RWPE1 (cell line): ENCODE measurements at regions not wholly inside any gene's neighbourhood (a gene's known extent, or its start where the extent isn't known, plus 50 kb on each side); places are given as distances from the start of the nearest gene placed in this dataset.

Experiments used
- CTCF ChIA-PET: fragments of 350-600 bp; sonication (Branson Sonifier 250); formaldehyde crosslinking; extraction: SDS; loops from one replicate; lab custom pipeline; 2021; lab: Yijun Ruan, JAX
- POLR2A ChIA-PET: fragments of 400-600 bp; formaldehyde crosslinking; extraction: SDS; loops from one replicate; lab custom pipeline; 2020; ENCODE audit warnings: antibody characterized with exemption; ENCODE audit not compliant: low non-redundant PET; lab: Yijun Ruan, JAX
- DNase-seq: peaks from one replicate; pipeline ENCODE4 v3.0.0; 2012; ENCODE audit warnings: low spot score
- H3K27ac ChIP-seq: fragments of 450-650 bp; 2 replicates; pipeline ENCODE4 v1.5.1; 2017
- CTCF ChIP-seq: fragments of 450-650 bp; conservative IDR thresholded peaks from 2 replicates; pipeline ENCODE4 v1.5.1; 2017; ENCODE audit warnings: low read depth, mild to moderate bottlenecking

GRCh38 chr22:49613511-49614270 is 214.0 kb downstream of the BRD1 start:
- POLR2A ChIA-PET, result no interaction called here
- no peak for DNase-seq
- CTCF ChIA-PET, result no interaction called here
- H3K27ac ChIP-seq, result no peak overlapping the region
- no peak for TF ChIP-seq CTCF

GRCh38 chr22:49613108-49613507 is 214.6 kb downstream of the BRD1 start:
- CTCF ChIA-PET, result no interaction called here
- POLR2A ChIA-PET, result no interaction called here
- H3K27ac ChIP-seq, result no peak overlapping the region
- TF ChIP-seq CTCF, result no peak
- DNase-seq, result no peak

GRCh38 chr22:49609207-49609876 is 218.3 kb downstream of the BRD1 start:
- DNase-seq, result no peak
- POLR2A ChIA-PET, result no interaction called here
- TF ChIP-seq CTCF, result no peak
- no peak overlapping the region for H3K27ac ChIP-seq
- CTCF ChIA-PET, result no interaction called here

GRCh38 chr22:49608660-49609059 is 219.0 kb downstream of the BRD1 start:
- POLR2A ChIA-PET, result no interaction called here
- CTCF ChIA-PET, result no interaction called here
- no peak for DNase-seq
- no peak overlapping the region for H3K27ac ChIP-seq
- no peak for TF ChIP-seq CTCF

- ChIA-PET CTCF (no interaction called here), POLR2A (no interaction called here)
- no peak for TF ChIP-seq CTCF
- H3K27ac ChIP-seq, result no peak overlapping the region
- no peak for DNase-seq
Measured at GRCh38 chr22:49608228-49608627, 219.4 kb downstream of the BRD1 start.

DNA sequence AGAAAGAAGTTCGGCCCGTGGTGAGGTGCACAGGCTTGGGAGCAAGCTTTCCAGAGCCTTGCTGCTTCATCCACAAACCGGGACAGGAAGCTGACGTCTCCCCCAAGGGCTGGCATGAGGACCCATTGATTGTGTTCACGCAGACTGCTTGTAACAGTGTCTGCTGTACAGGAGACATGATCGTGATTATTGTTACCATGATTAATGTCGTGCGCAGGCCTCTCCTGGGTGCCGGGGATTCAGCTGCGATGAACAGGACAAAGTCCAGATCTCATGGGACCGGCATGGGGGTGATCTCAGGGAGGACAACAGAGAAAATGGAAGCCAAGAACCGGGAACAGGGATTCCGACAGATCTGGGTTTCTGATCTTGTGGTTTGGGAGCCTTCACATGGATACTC is 219.9 kb downstream of the BRD1 start:
- ChIA-PET POLR2A (no interaction called here), CTCF (no interaction called here)
- no peak for TF ChIP-seq CTCF
- DNase-seq, result no peak
- no peak overlapping the region for H3K27ac ChIP-seq
